B cell (primary cell): ENCODE measurements at regions not wholly inside any gene's neighbourhood (a gene's known extent, or its start where the extent isn't known, plus 50 kb on each side); places are given as distances from the start of the nearest gene placed in this dataset.
"Not testable (repeated sequence)": the region's sequence is repeated elsewhere in the genome, so short reads cannot be mapped to it uniquely, and the experiment has no call there.

Experiments
- ATAC-seq: fragments of 200-7000 bp; cut with Tn5 transposase; one replicate; pipeline ENCODE4 v1.10.0; 2021; ENCODE audit warnings: low read depth, mild to moderate bottlenecking, moderate number of reproducible peaks, moderate library complexity
- CTCF ChIA-PET: fragments of 350-600 bp; sonication (Branson Sonifier 250); formaldehyde crosslinking; loops from one replicate; lab custom pipeline; 2021; ENCODE audit warnings: antibody characterized with exemption, inconsistent platforms; lab: Charles Lee
- POLR2A ChIA-PET: fragments of 350-600 bp; sonication (Branson Sonifier 250); formaldehyde crosslinking; loops from one replicate; lab custom pipeline; 2021; ENCODE audit warnings: antibody characterized with exemption; lab: Charles Lee
- DNase-seq: peaks from one replicate; pipeline ENCODE4 v3.0.0; 2013
- H2AFZ ChIP-seq: 2 replicates; pipeline ENCODE4 v1.6.1; 2012; ENCODE audit warnings: mild to moderate bottlenecking, low read depth, low read length; ENCODE audit not compliant: insufficient read depth, poor library complexity, severe bottlenecking
- H3K27ac ChIP-seq, 2 donors: 1 replicate in 1 of 2; 2 replicates in 1 of 2; pipeline ENCODE4 v1.5.1; 2012 to 2013; ENCODE audit warnings: low read length in 2 of 2, mild to moderate bottlenecking in 2 of 2, moderate library complexity in 1 of 2
- H3K27me3 ChIP-seq, 4 experiments: fragments of 200-600 bp in 1 of 4; sonication (generic) in 1 of 4; replicated peaks in 1 of 4; 1 replicate in 2 of 4; 2 replicates in 2 of 4; pipeline versions ENCODE4 v1.6.1 to v1.7.0; 2013 to 2016; ENCODE audit warnings: low read length in 3 of 4, mild to moderate bottlenecking in 2 of 4, mixed read lengths in 1 of 4, moderate library complexity in 1 of 4; ENCODE audit not compliant: insufficient read depth in 4 of 4, control insufficient read depth in 3 of 4; ENCODE audit errors: control extremely low read depth in 1 of 4
- H3K36me3 ChIP-seq, 2 experiments: replicated peaks in 1 of 2; 1 replicate in 1 of 2; 2 replicates in 1 of 2; pipeline versions ENCODE4 v1.6.1 to v1.7.1; 2013; ENCODE audit warnings: low read length in 1 of 2; ENCODE audit not compliant: insufficient read depth in 2 of 2, control insufficient read depth in 1 of 2; ENCODE audit errors: control extremely low read depth in 1 of 2, extremely low read depth in 1 of 2
- H3K4me1 ChIP-seq, 2 donors: fragments of 200-600 bp in 1 of 2; sonication (generic) in 1 of 2; 1 replicate in 1 of 2; 2 replicates in 1 of 2; pipeline versions ENCODE4 v1.5.1 to v1.6.1; 2013 to 2017; ENCODE audit warnings: low read length in 2 of 2; ENCODE audit not compliant: control insufficient read depth in 2 of 2, insufficient read depth in 2 of 2
- H3K4me2 ChIP-seq: replicated peaks from 2 replicates; pipeline ENCODE3; 2012; ENCODE audit warnings: mild to moderate bottlenecking, low read depth, low read length; ENCODE audit not compliant: poor library complexity, severe bottlenecking
- H3K4me3 ChIP-seq, 5 experiments: fragments of 200-600 bp in 1 of 5; sonication (generic) in 1 of 5; 1 replicate in 3 of 5; 2 replicates in 2 of 5; pipeline versions ENCODE4 v1.5.1 to v1.7.0; 2011 to 2016; ENCODE audit warnings: low read length in 4 of 5, mild to moderate bottlenecking in 4 of 5, low read depth in 2 of 5, control low read depth in 1 of 5, moderate library complexity in 1 of 5; ENCODE audit not compliant: insufficient read depth in 1 of 5; ENCODE audit errors: control extremely low read depth in 1 of 5, extremely low read depth in 1 of 5
- H3K79me2 ChIP-seq: fragments of 200-600 bp; sonication (generic); one replicate; pipeline ENCODE4 v1.6.0; 2016; ENCODE audit warnings: low read length; ENCODE audit not compliant: control insufficient read depth, insufficient read depth
- H3K9ac ChIP-seq: fragments of 200-600 bp; sonication (generic); 2 replicates; pipeline ENCODE4 v1.6.1; 2017; ENCODE audit warnings: mild to moderate bottlenecking, low read length, moderate library complexity
- H3K9me3 ChIP-seq, 3 donors: one replicate each; pipeline versions ENCODE4 v1.6.1 to v1.7.1; 2013; ENCODE audit warnings: low read length in 2 of 3; ENCODE audit not compliant: control insufficient read depth in 2 of 3, insufficient read depth in 1 of 3; ENCODE audit errors: control extremely low read depth in 1 of 3
- H4K20me1 ChIP-seq: 2 replicates; pipeline ENCODE4 v1.6.0; 2012; ENCODE audit warnings: mild to moderate bottlenecking, low read length; ENCODE audit not compliant: insufficient read depth, control insufficient read depth, poor library complexity, severe bottlenecking
- H3K27ac Mint-ChIP-seq: one replicate; pipeline ENCODE4 v1.8.0; 2021; ENCODE audit warnings: mixed read lengths
- H3K27me3 Mint-ChIP-seq: one replicate; pipeline ENCODE4 v1.8.0; 2021; ENCODE audit warnings: mixed read lengths
- H3K4me1 Mint-ChIP-seq: one replicate; pipeline ENCODE4 v1.8.0; 2021; ENCODE audit warnings: mixed read lengths
- H3K4me3 Mint-ChIP-seq: one replicate; pipeline ENCODE4 v1.8.0; 2021; ENCODE audit warnings: mixed read lengths
- H3K9me3 Mint-ChIP-seq: one replicate; pipeline ENCODE4 v1.8.0; 2022; ENCODE audit warnings: mixed read lengths; ENCODE audit not compliant: insufficient read depth
- EZH2 ChIP-seq: IDR thresholded peaks from 2 replicates; pipeline ENCODE4 v1.6.1; 2012; ENCODE audit warnings: borderline replicate concordance, low read depth, mild to moderate bottlenecking, moderate library complexity, low read length; ENCODE audit not compliant: insufficient read depth, poor library complexity, severe bottlenecking
- WGBS: methylation state at CpG from one replicate; pipeline ENCODE4 v1.1.5; 2013; ENCODE audit warnings: missing lambda C conversion rate; ENCODE audit not compliant: insufficient coverage; 5-methylcytosine and 5-hydroxymethylcytosine counted together
- intact Hi-C: fragments of 100-400 bp; cut with micrococcal nuclease; formaldehyde crosslinking; loops from one replicate; pipeline ENCODE4 v1.10.0; 2022
- TF ChIP-seq, protein P1 (sequence below): fragments of 200-600 bp; IDR thresholded peaks from one replicate; pipeline ENCODE4 v1.8.0; 2022; ENCODE audit warnings: antibody characterized with exemption, mild to moderate bottlenecking

DNA sequence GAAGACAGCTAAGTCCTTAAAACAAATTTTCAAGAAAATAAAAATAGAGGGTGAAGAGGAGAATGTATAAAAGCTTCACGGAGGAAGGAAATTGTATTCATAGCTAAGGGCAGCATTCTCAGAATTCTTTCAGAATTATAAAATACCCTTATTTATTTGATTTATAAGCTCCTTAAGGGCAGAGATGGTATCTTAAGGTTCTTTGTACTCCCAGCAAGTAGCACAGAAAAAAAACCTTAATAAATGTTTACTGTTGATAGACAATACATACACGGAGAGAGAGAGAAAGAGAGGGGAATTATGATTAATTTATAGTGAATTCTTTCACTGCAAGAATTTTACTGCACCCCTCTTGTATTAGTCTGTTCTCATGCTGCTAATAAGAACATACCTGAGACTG lies 375.6 kb upstream of the CCDC54 start:
- Histone ChIP-seq H3K36me3 (no peaks in the 10 kb centered on the region), H3K4me3 (no peak overlapping the region), H3K9me3 (no peaks in the 10 kb centered on the region), H3K9ac (no peak overlapping the region), H3K4me1 (peaks cover 10 to 12% of the 10 kb centered on the region in 2 donors), H3K79me2 (no peaks in the 10 kb centered on the region), H3K4me2 (no peak overlapping the region), H3K27ac (no peak overlapping the region), H3K27me3 (no peaks in the 10 kb centered on the region), H4K20me1 (no peaks in the 10 kb centered on the region), H2AFZ (no peak overlapping the region)
- H3K9me3 Mint-ChIP-seq = no peaks in the 10 kb centered on the region
- TF ChIP-seq, protein P1, sequence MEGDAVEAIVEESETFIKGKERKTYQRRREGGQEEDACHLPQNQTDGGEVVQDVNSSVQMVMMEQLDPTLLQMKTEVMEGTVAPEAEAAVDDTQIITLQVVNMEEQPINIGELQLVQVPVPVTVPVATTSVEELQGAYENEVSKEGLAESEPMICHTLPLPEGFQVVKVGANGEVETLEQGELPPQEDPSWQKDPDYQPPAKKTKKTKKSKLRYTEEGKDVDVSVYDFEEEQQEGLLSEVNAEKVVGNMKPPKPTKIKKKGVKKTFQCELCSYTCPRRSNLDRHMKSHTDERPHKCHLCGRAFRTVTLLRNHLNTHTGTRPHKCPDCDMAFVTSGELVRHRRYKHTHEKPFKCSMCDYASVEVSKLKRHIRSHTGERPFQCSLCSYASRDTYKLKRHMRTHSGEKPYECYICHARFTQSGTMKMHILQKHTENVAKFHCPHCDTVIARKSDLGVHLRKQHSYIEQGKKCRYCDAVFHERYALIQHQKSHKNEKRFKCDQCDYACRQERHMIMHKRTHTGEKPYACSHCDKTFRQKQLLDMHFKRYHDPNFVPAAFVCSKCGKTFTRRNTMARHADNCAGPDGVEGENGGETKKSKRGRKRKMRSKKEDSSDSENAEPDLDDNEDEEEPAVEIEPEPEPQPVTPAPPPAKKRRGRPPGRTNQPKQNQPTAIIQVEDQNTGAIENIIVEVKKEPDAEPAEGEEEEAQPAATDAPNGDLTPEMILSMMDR = no peak
- TF ChIP-seq EZH2 = no peak
- no peaks in the 10 kb centered on the region for H3K27me3 Mint-ChIP-seq
- POLR2A ChIA-PET = no interaction called here
- H3K27ac Mint-ChIP-seq = no peak overlapping the region
- CTCF ChIA-PET = no interaction called here
- peaks cover 24% of the 10 kb centered on the region for H3K4me1 Mint-ChIP-seq
- DNase-seq (no peak), ATAC-seq (no peak)
- no peak overlapping the region for H3K4me3 Mint-ChIP-seq
- intact Hi-C loops = no loop called here
- WGBS = no CpG with 5 or more reads among the region's 2 CpGs

DNA sequence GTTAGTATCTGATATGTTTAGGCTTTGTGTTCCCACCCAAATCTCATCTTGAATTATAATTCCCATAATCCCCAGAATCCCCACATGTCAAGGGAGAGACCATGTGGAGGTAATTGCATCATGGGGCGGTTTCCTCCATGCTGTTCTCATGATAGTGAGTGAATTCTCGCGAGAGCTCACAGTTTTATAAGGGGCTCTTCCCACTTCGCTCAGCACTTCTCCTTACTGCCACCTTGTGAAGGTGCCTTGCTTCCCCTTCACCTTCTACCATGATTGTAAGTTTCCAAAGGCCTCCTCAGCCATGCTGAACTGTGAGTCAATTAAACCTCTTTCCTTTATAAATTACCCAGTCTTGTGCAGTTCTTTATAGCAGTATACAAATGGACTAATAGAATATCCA lies 371.9 kb upstream of the CCDC54 start:
- H3K27ac ChIP-seq, ATAC-seq, H3K9me3 ChIP-seq, H3K4me1 Mint-ChIP-seq, DNase-seq, intact Hi-C loops, POLR2A ChIA-PET, H3K27ac Mint-ChIP-seq, H3K4me3 Mint-ChIP-seq, H3K36me3 ChIP-seq, H3K9ac ChIP-seq, H2AFZ ChIP-seq, H3K9me3 Mint-ChIP-seq, H3K4me1 ChIP-seq, H3K79me2 ChIP-seq, H3K27me3 ChIP-seq, H3K4me2 ChIP-seq, H4K20me1 ChIP-seq, H3K4me3 ChIP-seq, H3K27me3 Mint-ChIP-seq: not testable (repeated sequence)
- WGBS = 80% methylated on average over 1 of the region's 4 CpGs
- CTCF ChIA-PET = interaction anchor here (0.6 kb wide), 1 partner anchor 18 kb away, joined by 3 read pairs; no protein-coding TSS in a partner anchor
